ENCODE measurements at regions not wholly inside any gene's neighbourhood (a gene's known extent, or its start where the extent isn't known, plus 50 kb on each side); places are given as distances from the start of the nearest gene placed in this dataset.
A peak's percentile ranks its signal among the peaks of the same experiment; 100 is the strongest.
"Not testable (repeated sequence)": the region's sequence is repeated elsewhere in the genome, so short reads cannot be mapped to it uniquely, and the experiment has no call there.

DNA sequence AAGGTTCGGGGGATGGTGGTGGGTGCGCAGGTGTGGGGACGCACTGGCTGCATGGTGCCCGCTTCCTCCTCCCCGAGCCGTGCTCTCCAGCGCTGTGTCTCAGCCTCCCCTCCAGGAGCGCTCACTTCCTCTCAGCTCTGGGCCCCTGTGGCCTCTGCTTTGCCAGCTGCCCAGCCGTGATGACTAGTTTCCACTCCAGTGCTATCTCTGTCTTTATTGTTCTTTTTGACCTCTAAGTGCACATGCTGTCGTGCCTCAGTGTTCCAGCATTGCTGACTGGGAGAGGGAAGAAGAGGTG, 71.0 kb downstream of the NPIPB11 start:
- peak overlapping the region; percentile 31 for H3K4me2 ChIP-seq (ENCODE audit: low read depth, low read length, poor library complexity, severe bottlenecking)
- H3F3A ChIP-seq (ENCODE audit: insufficient read depth): peaks cover 27% of the 10 kb centered on the region
- H3K9me3 ChIP-seq (ENCODE audit: insufficient read depth, low read length); H3K4me3 ChIP-seq (ENCODE audit: insufficient read depth, low read length, poor library complexity, severe bottlenecking); H4K20me1 ChIP-seq (ENCODE audit: low read depth, low read length); H2AFZ ChIP-seq (ENCODE audit: low read depth, low read length, severe bottlenecking); H3K27me3 ChIP-seq (ENCODE audit: low read length); H3K9me2 ChIP-seq (replicated peaks; ENCODE audit: insufficient read depth, low read length); H3K79me2 ChIP-seq (ENCODE audit: insufficient read depth, low read length); H3K9ac ChIP-seq (ENCODE audit: low read length); H3K36me3 ChIP-seq (ENCODE audit: low read length): not testable (repeated sequence)
- peak overlapping the region; percentile 80 for H3K27ac ChIP-seq (ENCODE audit: low read depth, low read length)

DNA sequence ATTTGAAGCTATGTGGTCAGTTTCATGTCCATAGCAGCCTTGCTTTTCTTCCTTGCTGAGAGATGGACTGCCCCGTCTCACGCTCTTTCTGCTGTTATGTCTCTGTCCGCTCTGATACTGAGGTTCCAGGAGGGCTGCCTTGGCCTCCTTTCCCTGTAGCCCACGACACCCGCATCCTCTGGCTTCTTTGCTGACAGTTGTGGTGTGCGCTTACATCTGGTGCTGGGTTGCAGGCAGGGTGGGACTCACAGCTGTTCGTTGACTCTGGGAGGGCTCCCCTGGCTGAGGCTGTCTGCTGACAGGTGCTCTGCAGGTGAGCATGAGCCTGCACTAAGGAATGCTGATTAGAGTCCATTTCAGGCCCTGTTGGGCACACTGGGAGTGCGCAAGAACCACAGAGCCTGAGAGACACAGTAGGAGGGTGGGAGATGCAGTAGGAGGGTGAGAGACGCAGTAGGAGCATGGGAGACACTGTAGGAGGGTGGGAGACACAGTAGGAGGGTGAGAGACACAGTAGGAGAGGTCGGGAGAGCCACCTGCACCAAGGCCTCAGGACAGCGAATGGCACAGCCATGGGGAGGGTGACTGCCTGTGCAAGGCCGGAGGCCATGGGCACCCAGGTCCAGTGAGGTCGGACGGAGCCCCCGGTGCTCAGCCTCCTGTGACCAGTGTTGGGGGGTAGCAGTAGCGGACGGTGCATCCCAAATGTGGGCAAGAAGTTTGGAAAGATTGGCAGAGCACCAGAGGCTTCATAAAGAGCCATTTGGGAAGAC, 71.5 kb downstream of the NPIPB11 start:
- peaks cover 25% of the 10 kb centered on the region for H3F3A ChIP-seq (ENCODE audit: insufficient read depth)
- H3K9me3 ChIP-seq (ENCODE audit: insufficient read depth, low read length); H3K36me3 ChIP-seq (ENCODE audit: low read length); H3K79me2 ChIP-seq (ENCODE audit: insufficient read depth, low read length); H2AFZ ChIP-seq (ENCODE audit: low read depth, low read length, severe bottlenecking); H4K20me1 ChIP-seq (ENCODE audit: low read depth, low read length); H3K4me3 ChIP-seq (ENCODE audit: insufficient read depth, low read length, poor library complexity, severe bottlenecking); H3K9ac ChIP-seq (ENCODE audit: low read length); H3K9me2 ChIP-seq (replicated peaks; ENCODE audit: insufficient read depth, low read length); H3K27me3 ChIP-seq (ENCODE audit: low read length): not testable (repeated sequence)
- peak overlapping the region; percentile 31 for H3K4me2 ChIP-seq (ENCODE audit: low read depth, low read length, poor library complexity, severe bottlenecking)
- 0 out of 2 replicates have a peak overlapping the region, but pooled peaks have one; percentile 80 for H3K27ac ChIP-seq (ENCODE audit: low read depth, low read length)

DNA sequence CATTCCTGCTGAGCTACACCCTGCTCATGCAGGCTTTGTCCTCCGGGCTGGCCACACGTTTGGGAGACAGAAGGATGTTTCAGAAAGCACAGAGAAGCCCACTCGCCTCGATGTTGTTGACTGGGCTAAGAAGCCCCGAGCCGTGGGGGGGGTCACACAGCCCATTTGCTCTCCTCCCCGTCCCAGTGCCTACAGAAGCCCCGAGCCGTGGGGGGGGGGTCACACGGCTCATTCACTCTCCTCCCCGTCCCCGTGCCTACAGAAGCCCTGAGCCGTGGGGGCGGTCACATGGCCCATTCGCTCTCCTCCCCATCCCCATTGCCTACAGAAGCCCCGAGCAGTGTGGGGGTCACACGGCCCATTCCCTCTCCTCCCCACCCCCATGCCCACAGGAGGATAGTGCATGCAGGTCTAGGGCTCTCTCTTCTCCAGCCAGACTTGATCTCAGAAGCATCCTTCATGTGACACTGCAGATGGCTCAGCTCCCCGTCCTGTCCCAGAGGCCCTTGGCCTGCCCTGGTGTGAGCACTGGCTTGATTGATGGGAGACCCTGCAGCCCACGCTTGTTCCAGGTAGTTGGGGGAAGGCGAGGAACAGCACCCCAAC, 72.9 kb downstream of the NPIPB11 start:
- not testable (repeated sequence) for H3K9me3 ChIP-seq (ENCODE audit: insufficient read depth, low read length)

DNA sequence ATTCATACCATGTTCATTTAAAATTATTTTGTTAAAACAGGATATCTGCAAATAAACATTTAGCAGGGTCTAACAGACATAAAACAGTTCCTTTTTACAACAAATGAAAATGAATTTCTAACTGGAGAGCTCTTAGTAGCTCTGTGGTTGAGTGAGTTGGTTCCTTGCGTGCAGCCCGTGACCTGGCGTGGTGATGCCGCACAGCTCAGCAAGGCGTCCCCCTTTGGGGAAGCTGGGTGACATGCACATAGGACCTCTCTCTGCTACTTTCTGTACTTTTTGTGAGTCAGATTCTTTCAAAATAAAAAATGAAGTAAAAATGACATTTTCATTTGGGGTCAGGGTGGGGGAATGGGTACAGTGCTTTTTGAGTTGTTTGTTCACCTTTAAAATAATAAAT, 75.9 kb downstream of the NPIPB11 start:
- not testable (repeated sequence) for H3K27ac ChIP-seq (ENCODE audit: low read depth, low read length); H3K4me2 ChIP-seq (ENCODE audit: low read depth, low read length, poor library complexity, severe bottlenecking); H3K9ac ChIP-seq (ENCODE audit: low read length); H3K4me3 ChIP-seq (ENCODE audit: insufficient read depth, low read length, poor library complexity, severe bottlenecking); H3F3A ChIP-seq (ENCODE audit: insufficient read depth); H3K9me2 ChIP-seq (replicated peaks; ENCODE audit: insufficient read depth, low read length); H2AFZ ChIP-seq (ENCODE audit: low read depth, low read length, severe bottlenecking); H3K9me3 ChIP-seq (ENCODE audit: insufficient read depth, low read length); H3K36me3 ChIP-seq (ENCODE audit: low read length); H3K27me3 ChIP-seq (ENCODE audit: low read length); H3K79me2 ChIP-seq (ENCODE audit: insufficient read depth, low read length); H4K20me1 ChIP-seq (ENCODE audit: low read depth, low read length)

More for the DNA sequence above, 72.9 kb downstream of the NPIPB11 start:
- not testable (repeated sequence) for H3K4me2 ChIP-seq (ENCODE audit: low read depth, low read length, poor library complexity, severe bottlenecking); H3K27ac ChIP-seq (ENCODE audit: low read depth, low read length); H3K9ac ChIP-seq (ENCODE audit: low read length); H3K27me3 ChIP-seq (ENCODE audit: low read length); H4K20me1 ChIP-seq (ENCODE audit: low read depth, low read length); H3K4me3 ChIP-seq (ENCODE audit: insufficient read depth, low read length, poor library complexity, severe bottlenecking); H3K9me2 ChIP-seq (replicated peaks; ENCODE audit: insufficient read depth, low read length); H3K79me2 ChIP-seq (ENCODE audit: insufficient read depth, low read length); H2AFZ ChIP-seq (ENCODE audit: low read depth, low read length, severe bottlenecking); H3K36me3 ChIP-seq (ENCODE audit: low read length)
- peaks cover 16% of the 10 kb centered on the region for H3F3A ChIP-seq (ENCODE audit: insufficient read depth)

DNA sequence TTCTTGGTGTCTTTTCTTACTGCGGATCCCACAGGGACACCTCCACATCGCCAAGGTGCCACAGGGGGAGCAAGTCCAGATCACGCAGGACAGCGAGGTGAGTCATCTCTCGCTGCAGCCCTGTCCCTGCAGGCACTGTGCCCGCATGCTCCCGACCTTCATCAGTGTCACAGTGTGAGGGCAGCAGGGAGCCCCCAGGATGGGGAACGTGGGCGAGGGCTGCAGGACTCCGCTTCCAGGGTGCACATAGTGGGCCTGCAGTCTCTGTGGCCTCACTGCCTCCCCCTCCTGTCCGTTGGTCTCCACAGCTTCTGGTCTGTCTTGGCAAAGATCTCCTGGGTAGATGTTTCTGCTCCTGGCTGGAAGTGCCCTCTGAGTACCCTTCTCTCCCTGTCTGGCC, 78.0 kb downstream of the NPIPB11 start:
- H3K4me2 ChIP-seq (ENCODE audit: low read depth, low read length, poor library complexity, severe bottlenecking); H3K27ac ChIP-seq (ENCODE audit: low read depth, low read length); H3F3A ChIP-seq (ENCODE audit: insufficient read depth); H2AFZ ChIP-seq (ENCODE audit: low read depth, low read length, severe bottlenecking); H3K79me2 ChIP-seq (ENCODE audit: insufficient read depth, low read length); H3K27me3 ChIP-seq (ENCODE audit: low read length); H4K20me1 ChIP-seq (ENCODE audit: low read depth, low read length); H3K9ac ChIP-seq (ENCODE audit: low read length); H3K4me3 ChIP-seq (ENCODE audit: insufficient read depth, low read length, poor library complexity, severe bottlenecking); H3K36me3 ChIP-seq (ENCODE audit: low read length); H3K9me2 ChIP-seq (replicated peaks; ENCODE audit: insufficient read depth, low read length); H3K9me3 ChIP-seq (ENCODE audit: insufficient read depth, low read length): not testable (repeated sequence)

DNA sequence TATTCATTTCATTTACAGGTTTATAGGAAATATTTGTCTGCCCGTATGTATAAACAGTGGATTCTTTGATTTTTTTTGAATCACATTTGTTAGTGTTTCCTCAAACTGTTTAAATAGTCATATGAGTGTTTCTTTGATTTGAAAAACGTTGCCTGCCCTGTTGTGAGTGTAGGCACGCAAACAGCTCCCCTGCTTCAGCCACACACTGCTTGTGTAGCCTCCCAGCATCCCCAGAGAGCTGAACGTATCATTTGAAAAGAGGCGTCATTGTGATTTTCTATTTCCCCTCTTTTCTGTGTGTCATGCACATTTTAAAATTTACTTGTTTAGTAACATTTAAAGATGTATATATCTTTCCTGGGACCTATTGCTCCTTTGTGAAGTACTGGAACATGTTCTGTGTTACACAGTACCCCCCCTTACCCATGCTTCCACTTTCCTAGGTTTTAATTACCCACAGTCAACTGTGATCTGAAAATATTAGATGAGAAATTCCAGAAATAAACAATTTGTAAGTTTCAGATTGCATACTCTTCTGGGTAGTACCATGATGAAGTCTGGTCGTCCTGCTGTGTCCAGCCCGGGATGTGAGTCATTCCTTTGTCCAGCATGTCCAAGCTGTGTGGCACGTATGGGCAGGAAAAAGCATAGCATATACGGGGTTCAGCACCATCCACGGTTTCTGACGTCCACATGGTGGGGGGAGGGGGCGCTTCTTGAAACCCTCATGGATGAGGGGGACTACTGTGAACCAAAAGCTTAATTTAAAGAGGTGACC, 78.7 kb downstream of the NPIPB11 start:
- not testable (repeated sequence) for H3K9me2 ChIP-seq (replicated peaks; ENCODE audit: insufficient read depth, low read length); H3K9ac ChIP-seq (ENCODE audit: low read length); H3K27me3 ChIP-seq (ENCODE audit: low read length); H3K27ac ChIP-seq (ENCODE audit: low read depth, low read length); H3K4me3 ChIP-seq (ENCODE audit: insufficient read depth, low read length, poor library complexity, severe bottlenecking); H3K79me2 ChIP-seq (ENCODE audit: insufficient read depth, low read length); H2AFZ ChIP-seq (ENCODE audit: low read depth, low read length, severe bottlenecking); H3K4me2 ChIP-seq (ENCODE audit: low read depth, low read length, poor library complexity, severe bottlenecking); H4K20me1 ChIP-seq (ENCODE audit: low read depth, low read length); H3F3A ChIP-seq (ENCODE audit: insufficient read depth); H3K36me3 ChIP-seq (ENCODE audit: low read length); H3K9me3 ChIP-seq (ENCODE audit: insufficient read depth, low read length)

DNA sequence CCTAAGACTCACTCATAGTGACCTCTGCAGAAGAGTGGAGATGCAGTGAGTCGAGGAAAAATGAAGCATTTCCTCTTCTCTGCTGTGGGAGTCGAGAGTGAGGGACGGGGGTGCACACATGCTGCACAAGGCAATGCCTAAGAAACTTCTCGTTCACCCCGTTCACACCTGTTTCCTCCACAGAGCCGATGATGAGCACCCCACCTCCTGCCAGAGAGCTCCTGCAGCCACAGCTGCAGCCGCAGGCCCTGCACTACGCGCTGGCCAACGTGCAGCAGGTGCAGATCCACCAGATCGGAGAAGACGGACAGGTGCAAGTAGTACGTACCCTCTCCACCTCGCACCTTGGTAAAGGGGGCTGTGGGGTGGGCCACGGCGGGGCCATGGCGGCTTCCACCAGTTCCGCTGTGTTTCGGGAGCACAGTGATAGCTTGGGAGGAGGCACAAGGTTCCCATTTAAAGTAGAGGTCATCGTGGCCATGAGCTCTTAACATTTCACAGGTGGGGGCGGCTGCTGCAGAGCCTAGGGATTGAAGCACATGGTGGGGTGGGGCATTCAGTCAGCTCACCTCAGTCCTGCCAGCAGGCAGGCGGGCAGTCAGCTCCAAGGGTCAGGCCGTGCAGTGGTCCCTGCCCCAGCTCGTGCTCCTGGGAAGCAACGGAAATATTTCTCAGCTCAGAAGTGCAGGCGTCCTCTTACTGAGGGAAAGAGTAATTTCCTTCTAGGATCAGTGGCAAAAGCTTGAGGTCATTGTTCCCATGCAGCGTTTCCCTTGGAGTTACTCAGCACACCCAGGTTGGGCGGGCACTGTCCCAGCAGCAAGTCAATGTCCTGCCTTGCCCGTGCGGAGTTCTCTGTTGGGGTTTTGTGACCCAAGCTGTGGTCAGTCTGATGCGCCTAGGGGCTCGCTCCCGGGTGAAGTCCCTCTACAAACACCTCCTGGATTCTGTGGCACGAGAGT, 80.1 kb downstream of the NPIPB11 start:
- not testable (repeated sequence) for H3K9ac ChIP-seq (ENCODE audit: low read length); H2AFZ ChIP-seq (ENCODE audit: low read depth, low read length, severe bottlenecking); H3K27me3 ChIP-seq (ENCODE audit: low read length); H4K20me1 ChIP-seq (ENCODE audit: low read depth, low read length); H3K79me2 ChIP-seq (ENCODE audit: insufficient read depth, low read length); H3K4me2 ChIP-seq (ENCODE audit: low read depth, low read length, poor library complexity, severe bottlenecking); H3F3A ChIP-seq (ENCODE audit: insufficient read depth); H3K9me3 ChIP-seq (ENCODE audit: insufficient read depth, low read length); H3K27ac ChIP-seq (ENCODE audit: low read depth, low read length); H3K4me3 ChIP-seq (ENCODE audit: insufficient read depth, low read length, poor library complexity, severe bottlenecking); H3K36me3 ChIP-seq (ENCODE audit: low read length); H3K9me2 ChIP-seq (replicated peaks; ENCODE audit: insufficient read depth, low read length)
